ENCODE measurements at regions not wholly inside any gene's neighbourhood (a gene's known extent, or its start where the extent isn't known, plus 50 kb on each side); places are given as distances from the start of the nearest gene placed in this dataset.
A peak's percentile ranks its signal among the peaks of the same experiment; 100 is the strongest.

DNA sequence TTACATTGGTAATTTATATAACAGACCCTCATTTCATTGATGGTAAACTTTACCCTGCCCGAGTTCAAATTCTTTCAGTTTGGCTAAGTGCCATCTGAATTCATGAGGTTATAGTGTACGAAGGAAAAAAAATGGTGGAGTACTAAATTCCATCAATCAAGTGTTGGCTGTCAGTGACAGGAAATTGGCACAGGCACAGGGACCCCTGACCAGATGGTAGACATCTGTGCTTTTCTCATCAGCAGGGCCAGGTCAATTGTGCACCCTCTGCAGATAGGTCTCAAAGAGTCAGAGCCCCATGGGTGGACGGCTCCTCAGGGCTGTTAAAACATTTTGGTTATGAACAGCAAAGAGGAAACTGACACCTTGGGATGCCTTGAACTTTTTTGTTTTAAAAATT is 439.2 kb downstream of the SETBP1 start:
- WGBS, 10 experiments: 0 to 100% (median 74%) methylated on average over 1 to 3 of the region's 3 CpGs
- Histone ChIP-seq H3K4me1 (replicated peaks in 1 of 2) (no peaks in the 10 kb centered on the region), H3K27ac (no peak overlapping the region), H3K4me3 (no peak overlapping the region)
- in situ Hi-C loops (cut with MboI; ENCODE audit: low pct_unique_long_range_greater_than_20kb in 2 of 9, low sequenced_read_pairs in 9 of 9, unreplicated experiment in 9 of 9): no loop called here
- peak in 1 of 8 experiments; percentile 15 for ATAC-seq (replicated peaks in 6 of 8)

DNA sequence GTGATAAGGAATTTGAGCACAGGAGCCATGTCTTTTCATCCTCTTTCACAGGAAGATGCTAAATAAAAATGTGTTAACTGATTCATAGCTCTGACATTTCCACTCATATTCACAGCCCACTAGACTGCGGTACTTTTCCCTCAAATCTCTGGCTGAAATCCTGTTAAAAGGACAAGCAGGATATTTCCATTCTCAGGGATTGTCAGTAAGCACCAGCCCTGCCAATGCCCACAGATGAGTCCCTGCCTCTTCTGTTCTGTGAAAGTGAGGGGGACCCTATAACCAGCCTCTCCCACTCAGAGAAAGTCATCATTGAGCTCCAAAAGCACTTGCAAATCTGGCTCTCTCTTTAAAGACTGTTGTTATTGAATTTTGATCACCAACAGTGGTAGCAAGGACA is 440.5 kb downstream of the SETBP1 start:
- 29 to 100% (median 100%) methylated on average over 1 of the region's 1 CpG; no CpG with 5 or more reads in 3 of the 10 experiments for WGBS, 10 experiments

DNA sequence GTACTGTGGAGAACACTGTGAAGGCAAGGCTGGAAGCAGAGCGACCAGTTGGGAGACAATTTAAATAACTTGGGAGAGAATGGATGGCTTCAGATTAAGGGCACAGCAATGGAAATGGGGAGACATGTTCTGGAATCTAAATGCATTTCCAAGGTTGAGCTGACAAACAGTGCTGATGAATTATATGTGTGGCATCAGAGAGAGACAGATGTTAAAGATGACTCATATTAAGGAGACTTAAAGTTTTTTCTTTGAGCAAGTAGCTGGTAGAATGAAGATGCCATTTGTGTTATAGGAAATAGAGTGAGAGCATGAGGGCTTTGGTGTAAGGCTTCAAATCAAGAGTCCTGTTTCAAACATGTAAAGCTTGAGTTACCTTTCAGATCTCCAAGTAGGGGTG is 441.8 kb downstream of the SETBP1 start:
- WGBS, 10 experiments: 56 to 100% (median 83%) methylated on average over 1 of the region's 1 CpG; no CpG with 5 or more reads in 4 of the 10 experiments
- no peak for ATAC-seq (replicated peaks in 6 of 8)
- H3K4me3 ChIP-seq: no peak overlapping the region
- H3K4me1 ChIP-seq (replicated peaks in 1 of 2): peaks cover 0 to 3% of the 10 kb centered on the region in 2 donors
- no peak overlapping the region for H3K27ac ChIP-seq
- in situ Hi-C loops (cut with MboI; ENCODE audit: low pct_unique_long_range_greater_than_20kb in 2 of 9, low sequenced_read_pairs in 9 of 9, unreplicated experiment in 9 of 9): no loop called here

More for the DNA sequence above, 440.5 kb downstream of the SETBP1 start:
- ATAC-seq (replicated peaks in 6 of 8): no peak
- no peak overlapping the region for H3K27ac ChIP-seq
- no peaks in the 10 kb centered on the region for H3K4me1 ChIP-seq (replicated peaks in 1 of 2)
- H3K4me3 ChIP-seq: no peak overlapping the region
- in situ Hi-C loops (cut with MboI; ENCODE audit: low pct_unique_long_range_greater_than_20kb in 2 of 9, low sequenced_read_pairs in 9 of 9, unreplicated experiment in 9 of 9): no loop called here

DNA sequence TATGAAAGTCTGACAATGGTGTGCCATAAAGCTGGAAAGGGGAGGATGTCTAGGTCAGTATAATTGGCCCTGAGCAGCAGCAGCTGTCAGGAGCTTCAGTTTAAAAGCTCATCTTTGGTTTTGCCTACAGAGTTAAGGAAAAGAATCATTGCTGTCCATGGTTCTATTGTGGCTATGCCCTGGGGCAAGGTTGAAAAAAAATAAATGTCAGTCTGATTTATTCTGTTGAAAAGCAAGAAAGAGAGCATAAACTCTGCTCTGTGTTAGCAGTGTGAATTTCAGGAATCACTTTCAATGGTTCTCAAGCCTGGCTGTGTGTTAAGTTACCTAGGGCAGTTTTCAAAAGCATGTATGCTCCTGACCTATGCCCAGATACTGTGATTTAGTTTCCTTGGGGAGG is 446.7 kb downstream of the SETBP1 start:
- Histone ChIP-seq H3K27ac (no peak overlapping the region), H3K4me3 (no peak overlapping the region), H3K4me1 (replicated peaks in 1 of 2) (peaks cover 0 to 3% of the 10 kb centered on the region in 2 donors)
- in situ Hi-C loops (cut with MboI; ENCODE audit: low pct_unique_long_range_greater_than_20kb in 2 of 9, low sequenced_read_pairs in 9 of 9, unreplicated experiment in 9 of 9): no loop called here
- ATAC-seq (replicated peaks in 6 of 8): peak in 5 of 8 experiments; percentile 32 to 70 (median 59)

DNA sequence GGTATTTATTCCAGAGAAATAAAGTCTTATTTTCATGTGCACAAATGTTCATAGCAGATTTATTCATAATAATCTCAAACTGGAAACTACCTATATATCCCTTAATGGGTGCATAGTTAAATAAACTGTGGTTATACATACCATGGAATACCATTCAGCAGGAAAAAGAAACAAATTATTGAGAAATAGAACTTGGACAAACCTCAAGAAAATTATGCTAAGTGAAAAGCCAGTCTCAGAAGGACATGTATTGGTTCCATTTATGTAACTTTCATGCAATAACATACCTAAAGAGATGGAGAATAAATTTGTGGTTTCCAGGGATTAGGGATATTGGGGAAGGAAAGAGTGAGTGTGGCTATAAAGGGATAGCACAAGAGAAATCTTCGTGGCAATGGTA is 452.6 kb downstream of the SETBP1 start:
- in situ Hi-C loops (cut with MboI; ENCODE audit: low pct_unique_long_range_greater_than_20kb in 2 of 9, low sequenced_read_pairs in 9 of 9, unreplicated experiment in 9 of 9): no loop called here
- Histone ChIP-seq H3K4me3 (no peak overlapping the region), H3K4me1 (replicated peaks in 1 of 2) (no peaks in the 10 kb centered on the region), H3K27ac (no peak overlapping the region)
- 40 to 100% (median 88%) methylated on average over 1 of the region's 1 CpG; no CpG with 5 or more reads in 3 of the 10 experiments for WGBS, 10 experiments
- ATAC-seq (replicated peaks in 6 of 8): no peak

DNA sequence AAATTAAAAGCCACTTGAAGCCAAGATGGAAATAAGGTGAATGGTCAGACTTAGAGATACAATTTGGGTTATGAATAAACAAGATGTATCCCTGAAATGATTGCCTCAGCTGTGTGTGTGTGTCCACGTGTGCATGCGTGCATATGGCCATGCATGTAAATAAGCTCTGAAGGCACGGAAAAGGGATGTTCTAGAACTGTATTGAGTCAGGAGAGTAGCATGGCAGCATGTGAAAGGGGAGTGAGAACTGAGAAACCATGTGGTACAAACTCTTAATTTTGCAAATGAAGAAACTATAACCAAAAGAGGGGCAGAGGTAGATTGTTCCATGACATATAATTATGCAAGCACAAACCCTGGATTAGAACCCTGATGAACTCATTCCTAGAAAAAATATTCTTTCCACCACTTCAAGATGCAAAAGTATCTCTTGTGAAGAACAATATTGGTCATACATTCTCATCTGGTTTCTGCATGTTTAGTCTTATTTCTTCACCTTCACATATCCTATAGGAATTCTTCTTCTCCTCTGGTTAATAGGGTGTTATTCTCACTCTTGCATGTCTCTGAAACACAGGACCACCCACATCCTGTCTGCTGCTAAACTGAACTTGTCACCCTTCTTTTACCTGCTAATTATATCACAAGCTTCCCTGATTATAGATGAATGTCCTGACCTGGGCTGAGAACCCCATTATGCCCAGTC is 455.8 kb downstream of the SETBP1 start:
- H3K27ac ChIP-seq: no peak overlapping the region
- H3K4me1 ChIP-seq (replicated peaks in 1 of 2): no peaks in the 10 kb centered on the region
- no peak overlapping the region for H3K4me3 ChIP-seq
- in situ Hi-C loops (cut with MboI; ENCODE audit: low pct_unique_long_range_greater_than_20kb in 2 of 9, low sequenced_read_pairs in 9 of 9, unreplicated experiment in 9 of 9): no loop called here
- no peak for ATAC-seq (replicated peaks in 6 of 8)
- WGBS, 10 experiments: 0 to 100% (median 93%) methylated on average over 1 to 3 of the region's 3 CpGs; no CpG with 5 or more reads in 3 of the 10 experiments

DNA sequence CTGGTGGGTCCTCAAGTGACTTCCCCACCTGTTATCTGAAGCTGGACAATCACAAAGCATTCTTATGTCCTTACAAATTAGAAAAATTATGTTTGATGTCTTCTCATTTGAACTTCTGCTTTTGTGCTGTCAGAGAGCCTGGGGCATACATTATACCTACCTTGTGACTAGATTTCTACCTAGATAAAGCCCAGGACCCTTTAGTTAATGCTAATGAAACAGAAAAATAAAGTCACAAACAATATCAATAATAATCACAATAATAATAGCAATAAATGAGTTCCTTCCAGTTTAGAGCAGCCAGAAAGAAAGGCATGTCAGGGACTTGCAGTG is 456.4 kb downstream of the SETBP1 start:
- H3K27ac ChIP-seq: no peak overlapping the region
- no peak for ATAC-seq (replicated peaks in 6 of 8)
- no peaks in the 10 kb centered on the region for H3K4me1 ChIP-seq (replicated peaks in 1 of 2)
- H3K4me3 ChIP-seq: no peak overlapping the region
- in situ Hi-C loops (cut with MboI; ENCODE audit: low pct_unique_long_range_greater_than_20kb in 2 of 9, low sequenced_read_pairs in 9 of 9, unreplicated experiment in 9 of 9): no loop called here

DNA sequence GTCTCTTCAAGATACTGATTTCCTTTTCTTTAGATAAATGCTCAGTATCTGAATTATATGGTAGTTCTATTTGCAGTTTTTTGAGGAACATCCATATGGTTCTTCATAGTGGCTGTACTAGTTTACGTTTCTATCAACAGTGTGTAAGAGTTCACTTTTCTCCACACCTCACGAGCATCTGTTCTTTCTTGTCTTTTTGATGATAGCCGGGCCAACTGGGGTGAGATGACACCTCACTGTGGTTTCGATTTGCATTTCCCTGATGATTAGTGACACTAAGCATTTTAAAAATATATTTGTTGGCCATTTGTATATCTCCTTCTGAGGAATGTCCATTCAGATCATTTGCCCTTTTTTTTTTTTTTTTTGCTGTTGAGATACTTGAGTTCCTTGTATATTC is 458.8 kb downstream of the SETBP1 start:
- no peak overlapping the region for H3K4me3 ChIP-seq
- WGBS, 10 experiments: 52 to 100% (median 86%) methylated on average over 2 to 4 of the region's 4 CpGs; no CpG with 5 or more reads in 1 of the 10 experiments
- ATAC-seq (replicated peaks in 6 of 8): no peak
- H3K4me1 ChIP-seq (replicated peaks in 1 of 2): no peaks in the 10 kb centered on the region
- no peak overlapping the region for H3K27ac ChIP-seq
- in situ Hi-C loops (cut with MboI; ENCODE audit: low pct_unique_long_range_greater_than_20kb in 2 of 9, low sequenced_read_pairs in 9 of 9, unreplicated experiment in 9 of 9): no loop called here

DNA sequence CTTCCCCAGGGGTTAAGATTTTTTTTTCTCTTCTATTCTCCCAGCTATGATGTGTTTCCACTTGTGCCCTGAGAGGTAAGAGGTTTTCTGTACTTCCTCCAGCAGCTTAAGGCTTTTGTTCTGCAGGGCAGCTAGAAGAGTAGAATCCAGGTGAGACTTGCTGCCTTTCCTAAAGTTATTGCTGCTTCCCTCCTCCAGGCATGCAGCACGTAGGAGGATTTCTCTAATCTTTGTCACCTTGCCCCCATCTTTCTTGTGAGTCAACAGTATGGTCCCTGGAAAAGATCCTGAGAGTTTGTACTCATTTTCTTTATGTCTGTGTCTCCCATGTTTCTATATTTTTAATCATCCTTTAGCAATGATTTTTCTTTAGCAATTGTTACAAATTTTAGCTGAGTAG is 462.2 kb downstream of the SETBP1 start:
- H3K4me3 ChIP-seq: no peak overlapping the region
- no peaks in the 10 kb centered on the region for H3K4me1 ChIP-seq (replicated peaks in 1 of 2)
- no peak overlapping the region for H3K27ac ChIP-seq
- in situ Hi-C loops (cut with MboI; ENCODE audit: low pct_unique_long_range_greater_than_20kb in 2 of 9, low sequenced_read_pairs in 9 of 9, unreplicated experiment in 9 of 9): no loop called here
- no peak for ATAC-seq (replicated peaks in 6 of 8)
- WGBS, 10 experiments: 13 to 77% (median 65%) methylated on average over 1 of the region's 1 CpG; no CpG with 5 or more reads in 4 of the 10 experiments

DNA sequence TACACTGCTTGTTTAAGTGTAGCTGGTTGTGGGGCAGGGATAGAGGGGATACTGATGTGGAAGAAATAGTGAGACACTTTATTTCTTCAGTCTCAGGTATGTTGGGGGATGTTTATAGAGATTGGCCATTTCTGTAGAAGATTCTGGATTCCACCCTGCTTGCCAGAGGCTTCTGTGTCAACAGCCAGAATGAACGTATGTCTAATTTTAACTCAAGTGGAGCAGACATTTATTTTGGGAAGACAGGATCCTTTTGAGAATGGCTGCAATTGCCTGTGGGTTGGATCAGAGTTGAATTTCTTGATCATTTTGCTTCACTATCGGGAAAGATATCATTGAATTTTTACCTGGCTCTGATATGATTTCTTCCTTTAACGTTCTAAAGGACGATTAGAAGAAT is 465.6 kb upstream of the SLC14A2 start:
- no peaks in the 10 kb centered on the region for H3K4me1 ChIP-seq (replicated peaks in 1 of 2)
- 45 to 100% (median 95%) methylated on average over 1 to 4 of the region's 4 CpGs; no CpG with 5 or more reads in 1 of the 10 experiments for WGBS, 10 experiments
- no peak overlapping the region for H3K4me3 ChIP-seq
- in situ Hi-C loops (cut with MboI; ENCODE audit: low pct_unique_long_range_greater_than_20kb in 2 of 9, low sequenced_read_pairs in 9 of 9, unreplicated experiment in 9 of 9): no loop called here
- H3K27ac ChIP-seq: no peak overlapping the region
- no peak for ATAC-seq (replicated peaks in 6 of 8)

DNA sequence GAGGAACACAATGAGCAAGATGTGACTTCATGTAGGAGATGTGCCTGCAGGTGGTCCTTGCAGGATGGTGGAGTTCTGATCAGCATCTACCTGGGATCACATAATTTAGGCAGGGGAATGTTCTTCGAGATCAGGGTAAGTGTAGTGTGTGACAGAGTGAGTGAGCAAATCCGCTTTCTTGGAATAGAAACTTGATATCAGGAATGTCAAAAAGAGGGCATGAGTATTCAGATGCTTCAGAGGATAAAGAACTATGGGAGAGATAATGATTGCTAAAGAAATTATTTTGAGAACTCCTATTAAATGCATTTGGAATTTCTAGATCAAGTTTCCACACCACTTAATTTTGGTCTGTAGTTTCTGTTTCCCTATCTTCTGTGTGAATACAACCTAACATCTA is 463.6 kb upstream of the SLC14A2 start:
- Histone ChIP-seq H3K4me3 (no peak overlapping the region), H3K4me1 (replicated peaks in 1 of 2) (no peaks in the 10 kb centered on the region), H3K27ac (no peak overlapping the region)
- no peak for ATAC-seq (replicated peaks in 6 of 8)
- 60 to 100% (median 100%) methylated on average over 1 to 2 of the region's 2 CpGs for WGBS, 10 experiments
- in situ Hi-C loops (cut with MboI; ENCODE audit: low pct_unique_long_range_greater_than_20kb in 2 of 9, low sequenced_read_pairs in 9 of 9, unreplicated experiment in 9 of 9): no loop called here

DNA sequence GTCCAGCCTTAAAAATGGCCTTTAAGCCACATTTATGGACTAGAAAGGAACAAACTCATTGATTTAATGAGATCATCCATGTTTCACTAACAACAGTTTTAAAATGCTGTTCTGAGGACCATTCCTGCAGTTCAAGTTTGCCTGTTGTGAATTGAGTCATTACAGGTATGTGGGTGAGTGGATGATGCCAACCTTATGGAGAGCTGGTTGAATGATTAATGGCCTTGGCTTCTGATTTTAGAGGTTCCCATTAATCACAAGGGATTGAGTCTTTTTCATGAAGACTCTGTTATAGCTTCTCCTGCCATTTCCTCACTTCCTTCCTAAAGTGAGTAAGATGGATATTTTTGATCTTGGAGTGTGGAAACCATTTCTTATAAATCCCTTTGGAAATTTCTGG is 459.8 kb upstream of the SLC14A2 start:
- Histone ChIP-seq H3K27ac (no peak overlapping the region), H3K4me3 (no peak overlapping the region), H3K4me1 (replicated peaks in 1 of 2) (peaks cover 0 to under 1% of the 10 kb centered on the region in 2 donors)
- in situ Hi-C loops (cut with MboI; ENCODE audit: low pct_unique_long_range_greater_than_20kb in 2 of 9, low sequenced_read_pairs in 9 of 9, unreplicated experiment in 9 of 9): no loop called here
- ATAC-seq (replicated peaks in 6 of 8): no peak

DNA sequence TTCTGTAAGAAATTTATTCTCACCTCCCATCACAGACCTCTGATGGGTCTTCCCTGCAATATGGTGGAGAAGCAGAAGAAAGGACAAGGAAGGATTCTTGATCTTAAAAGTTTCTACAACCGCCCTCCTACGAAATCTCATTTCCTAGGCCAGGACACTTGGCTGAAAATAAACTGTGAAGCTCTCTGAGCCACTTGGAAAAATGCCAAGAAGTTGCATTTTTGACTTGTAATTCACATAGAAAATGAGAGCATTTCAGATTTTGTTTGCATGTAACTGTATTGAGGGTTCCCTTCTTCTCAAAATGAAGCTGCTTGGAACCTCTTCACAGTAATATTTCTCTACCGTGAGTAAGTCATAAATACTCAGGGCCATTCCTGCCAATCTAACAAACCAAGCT is 458.3 kb upstream of the SLC14A2 start:
- 80 to 100% (median 94%) methylated on average over 1 to 3 of the region's 3 CpGs; no CpG with 5 or more reads in 3 of the 10 experiments for WGBS, 10 experiments
- Histone ChIP-seq H3K4me1 (replicated peaks in 1 of 2) (peaks cover 0 to 4% of the 10 kb centered on the region in 2 donors), H3K4me3 (no peak overlapping the region), H3K27ac (no peak overlapping the region)
- in situ Hi-C loops (cut with MboI; ENCODE audit: low pct_unique_long_range_greater_than_20kb in 2 of 9, low sequenced_read_pairs in 9 of 9, unreplicated experiment in 9 of 9): no loop called here
- ATAC-seq (replicated peaks in 6 of 8): no peak

DNA sequence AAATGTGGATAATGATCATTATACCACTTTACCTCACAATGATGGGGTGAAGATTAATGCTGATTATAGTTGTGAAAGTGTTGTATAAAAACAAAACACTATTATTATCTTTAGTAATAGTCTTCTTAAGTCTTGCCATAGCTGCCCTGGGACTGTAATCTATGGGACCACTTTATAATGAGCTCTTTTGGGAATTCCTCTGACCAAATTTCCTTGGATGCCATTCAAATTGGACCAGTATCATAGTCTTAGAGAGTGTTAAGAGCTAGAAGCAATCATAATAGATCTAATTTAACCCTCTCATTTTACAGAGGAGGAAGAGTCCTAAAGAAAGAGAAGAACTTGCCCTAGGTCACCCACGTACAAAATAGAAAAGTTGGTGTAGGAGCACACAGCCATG is 457.7 kb upstream of the SLC14A2 start:
- 80 to 100% (median 86%) methylated on average over 1 of the region's 1 CpG; no CpG with 5 or more reads in 3 of the 10 experiments for WGBS, 10 experiments
- Histone ChIP-seq H3K4me1 (replicated peaks in 1 of 2) (peaks cover 0 to 4% of the 10 kb centered on the region in 2 donors), H3K27ac (no peak overlapping the region), H3K4me3 (no peak overlapping the region)
- in situ Hi-C loops (cut with MboI; ENCODE audit: low pct_unique_long_range_greater_than_20kb in 2 of 9, low sequenced_read_pairs in 9 of 9, unreplicated experiment in 9 of 9): no loop called here
- no peak for ATAC-seq (replicated peaks in 6 of 8)
